Keratinocyte (primary cell): ENCODE measurements at regions not wholly inside any gene's neighbourhood (a gene's known extent, or its start where the extent isn't known, plus 50 kb on each side); places are given as distances from the start of the nearest gene placed in this dataset.
A peak's percentile ranks its signal among the peaks of the same experiment; 100 is the strongest.

Experiments
- DNase-seq: peaks from one replicate; pipeline ENCODE4 v3.0.0-alpha.2; 2011; ENCODE audit warnings: low read depth, missing footprints, low spot score
- FAIRE-seq: peaks from 2 replicates; lab custom pipeline; 2011; peaks lifted over from hg19 to GRCh38; lab: Jason Lieb, UNC
- H2AFZ ChIP-seq: 2 replicates; pipeline ENCODE4 v1.6.0; 2012; ENCODE audit warnings: low read length, control low read depth, inconsistent platforms; ENCODE audit not compliant: control insufficient read depth
- H3K27ac ChIP-seq: 2 replicates; pipeline ENCODE4 v1.5.1; 2011; ENCODE audit warnings: low read length; ENCODE audit not compliant: control insufficient read depth, insufficient read depth
- H3K27me3 ChIP-seq: 3 replicates; pipeline ENCODE4 v1.6.0; 2011; ENCODE audit warnings: low read length; ENCODE audit not compliant: control insufficient read depth, insufficient read depth; ENCODE audit errors: extremely low read depth
- H3K36me3 ChIP-seq, 2 experiments: 2 replicates in 1 of 2; 3 replicates in 1 of 2; pipeline ENCODE4 v1.5.1; 2011; ENCODE audit warnings: low read length in 2 of 2, mild to moderate bottlenecking in 1 of 2; ENCODE audit not compliant: control insufficient read depth in 2 of 2, insufficient read depth in 2 of 2; ENCODE audit errors: extremely low read depth in 1 of 2
- H3K4me1 ChIP-seq: 3 replicates; pipeline ENCODE4 v1.5.1; 2011; ENCODE audit warnings: low read length; ENCODE audit not compliant: control insufficient read depth, insufficient read depth; ENCODE audit errors: extremely low read depth
- H3K4me2 ChIP-seq: 3 replicates; pipeline ENCODE4 v1.6.0; 2011; ENCODE audit warnings: low read depth, low read length; ENCODE audit not compliant: control insufficient read depth, insufficient read depth; ENCODE audit errors: extremely low read depth
- H3K4me3 ChIP-seq, 3 experiments: fragments of 200-600 bp in 1 of 3; sonication (generic) in 1 of 3; 2 replicates in 2 of 3; 3 replicates in 1 of 3; pipeline ENCODE4 v1.5.1; 2011 to 2016; ENCODE audit warnings: low read length in 3 of 3, mild to moderate bottlenecking in 3 of 3, control low read depth in 2 of 3, inconsistent platforms in 1 of 3, low read depth in 1 of 3, mixed read lengths in 1 of 3, mixed run types in 1 of 3, moderate library complexity in 1 of 3; ENCODE audit not compliant: control insufficient read depth in 2 of 3, insufficient read depth in 2 of 3; ENCODE audit errors: extremely low read depth in 1 of 3
- H3K79me2 ChIP-seq: 2 replicates; pipeline ENCODE4 v1.6.0; 2012; ENCODE audit warnings: low read length; ENCODE audit not compliant: control insufficient read depth, insufficient read depth
- H3K9ac ChIP-seq: 3 replicates; pipeline ENCODE4 v1.6.0; 2011; ENCODE audit warnings: low read length; ENCODE audit not compliant: control insufficient read depth, insufficient read depth; ENCODE audit errors: extremely low read depth
- H3K9me1 ChIP-seq: 3 replicates; pipeline ENCODE4 v1.6.0; 2011; ENCODE audit warnings: low read length; ENCODE audit not compliant: control insufficient read depth, insufficient read depth; ENCODE audit errors: extremely low read depth
- H3K9me3 ChIP-seq: 2 replicates; pipeline ENCODE4 v1.5.1; 2012; ENCODE audit warnings: low read depth, low read length; ENCODE audit not compliant: control insufficient read depth
- H4K20me1 ChIP-seq: 3 replicates; pipeline ENCODE4 v1.6.0; 2011; ENCODE audit warnings: low read length; ENCODE audit not compliant: control insufficient read depth, insufficient read depth; ENCODE audit errors: extremely low read depth
- EZH2 ChIP-seq: IDR thresholded peaks from one replicate; pipeline ENCODE4 v1.6.1; 2012; ENCODE audit warnings: inconsistent platforms, mild to moderate bottlenecking, low read length, moderate library complexity
- dilution Hi-C: fragments of 300-500 bp; cut with MboI; formaldehyde crosslinking; loops from one replicate; pipeline ENCODE4 v1.7.0; 2020; ENCODE audit warnings: low sequenced_read_pairs; ENCODE audit not compliant: extremely low pct_ligation_motif_present
- TF ChIP-seq, protein P1 (sequence below), 3 experiments: IDR thresholded peaks in 1 of 3; conservative IDR thresholded peaks in 1 of 3; optimal IDR thresholded peaks in 1 of 3; 2 replicates in 2 of 3; 3 replicates in 1 of 3; pipeline versions ENCODE3 to v1.5.1; 2011; ENCODE audit warnings: low read length in 3 of 3, mild to moderate bottlenecking in 3 of 3, moderate library complexity in 2 of 3, control low read depth in 1 of 3, inconsistent platforms in 1 of 3; ENCODE audit not compliant: insufficient read depth in 2 of 3; ENCODE audit errors: extremely low read depth in 1 of 3

GRCh38 chrX:8971116-8971515 is 62.8 kb downstream of the FAM9B start:
- no peak for DNase-seq
- Histone ChIP-seq H3K4me1 (no peaks in the 10 kb centered on the region), H3K9ac (no peak overlapping the region), H3K79me2 (no peaks in the 10 kb centered on the region), H3K27me3 (no peaks in the 10 kb centered on the region), H2AFZ (no peak overlapping the region), H3K9me3 (no peaks in the 10 kb centered on the region), H3K4me3 (no peak overlapping the region), H3K36me3 (no peaks in the 10 kb centered on the region), H3K27ac (no peak overlapping the region), H3K4me2 (no peak overlapping the region), H3K9me1 (no peaks in the 10 kb centered on the region), H4K20me1 (no peaks in the 10 kb centered on the region)
- TF ChIP-seq EZH2, result no peak
- TF ChIP-seq, protein P1, sequence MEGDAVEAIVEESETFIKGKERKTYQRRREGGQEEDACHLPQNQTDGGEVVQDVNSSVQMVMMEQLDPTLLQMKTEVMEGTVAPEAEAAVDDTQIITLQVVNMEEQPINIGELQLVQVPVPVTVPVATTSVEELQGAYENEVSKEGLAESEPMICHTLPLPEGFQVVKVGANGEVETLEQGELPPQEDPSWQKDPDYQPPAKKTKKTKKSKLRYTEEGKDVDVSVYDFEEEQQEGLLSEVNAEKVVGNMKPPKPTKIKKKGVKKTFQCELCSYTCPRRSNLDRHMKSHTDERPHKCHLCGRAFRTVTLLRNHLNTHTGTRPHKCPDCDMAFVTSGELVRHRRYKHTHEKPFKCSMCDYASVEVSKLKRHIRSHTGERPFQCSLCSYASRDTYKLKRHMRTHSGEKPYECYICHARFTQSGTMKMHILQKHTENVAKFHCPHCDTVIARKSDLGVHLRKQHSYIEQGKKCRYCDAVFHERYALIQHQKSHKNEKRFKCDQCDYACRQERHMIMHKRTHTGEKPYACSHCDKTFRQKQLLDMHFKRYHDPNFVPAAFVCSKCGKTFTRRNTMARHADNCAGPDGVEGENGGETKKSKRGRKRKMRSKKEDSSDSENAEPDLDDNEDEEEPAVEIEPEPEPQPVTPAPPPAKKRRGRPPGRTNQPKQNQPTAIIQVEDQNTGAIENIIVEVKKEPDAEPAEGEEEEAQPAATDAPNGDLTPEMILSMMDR (optimal IDR thresholded peaks at IDR 0.05 in 1 of 3, IDR thresholded peaks at IDR 0.05 in 1 of 3, conservative IDR thresholded peaks at IDR 0.05 in 1 of 3; ENCODE audit: extremely low read depth in 1 of 3, insufficient read depth in 2 of 3, low read length in 3 of 3), result peak in 1 of 3 experiments; percentile 36
- FAIRE-seq, result peak; percentile 44
- dilution Hi-C loops, result no loop called here

DNA sequence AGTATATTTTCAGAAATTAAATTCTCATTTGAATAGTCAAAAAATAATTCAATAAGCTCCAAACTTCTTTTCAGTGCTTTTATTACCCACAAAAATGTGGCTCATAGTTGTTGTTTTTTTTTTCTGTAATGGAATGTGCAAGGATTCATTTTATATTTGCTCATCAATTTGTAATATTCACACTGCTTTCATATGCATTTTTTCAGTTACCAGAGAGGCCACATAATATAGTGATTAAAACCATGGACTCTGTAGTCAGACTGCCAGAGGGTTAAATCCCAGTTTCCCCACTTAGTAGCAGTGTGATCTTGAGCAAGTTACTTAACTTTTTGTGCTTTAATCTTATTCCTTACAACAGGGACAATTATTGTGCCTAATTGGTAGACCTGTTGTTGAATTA is 64.5 kb downstream of the FAM9B start:
- Histone ChIP-seq H2AFZ (no peak overlapping the region), H3K4me3 (no peak overlapping the region), H3K79me2 (no peaks in the 10 kb centered on the region), H3K27me3 (no peaks in the 10 kb centered on the region), H3K9me1 (no peaks in the 10 kb centered on the region), H3K4me1 (no peaks in the 10 kb centered on the region), H4K20me1 (no peaks in the 10 kb centered on the region), H3K36me3 (no peaks in the 10 kb centered on the region), H3K9ac (no peak overlapping the region), H3K27ac (no peak overlapping the region), H3K9me3 (no peaks in the 10 kb centered on the region), H3K4me2 (no peak overlapping the region)
- DNase-seq (no peak), FAIRE-seq (no peak)
- TF ChIP-seq, protein P1 (optimal IDR thresholded peaks at IDR 0.05 in 1 of 3, IDR thresholded peaks at IDR 0.05 in 1 of 3, conservative IDR thresholded peaks at IDR 0.05 in 1 of 3; ENCODE audit: extremely low read depth in 1 of 3, insufficient read depth in 2 of 3, low read length in 3 of 3), result no peak
- no peak for TF ChIP-seq EZH2
- dilution Hi-C loops, result no loop called here
